ENCODE measurements at regions not wholly inside any gene's neighbourhood (a gene's known extent, or its start where the extent isn't known, plus 50 kb on each side); places are given as distances from the start of the nearest gene placed in this dataset.
"Not testable (repeated sequence)": the region's sequence is repeated elsewhere in the genome, so short reads cannot be mapped to it uniquely, and the experiment has no call there.

DNA sequence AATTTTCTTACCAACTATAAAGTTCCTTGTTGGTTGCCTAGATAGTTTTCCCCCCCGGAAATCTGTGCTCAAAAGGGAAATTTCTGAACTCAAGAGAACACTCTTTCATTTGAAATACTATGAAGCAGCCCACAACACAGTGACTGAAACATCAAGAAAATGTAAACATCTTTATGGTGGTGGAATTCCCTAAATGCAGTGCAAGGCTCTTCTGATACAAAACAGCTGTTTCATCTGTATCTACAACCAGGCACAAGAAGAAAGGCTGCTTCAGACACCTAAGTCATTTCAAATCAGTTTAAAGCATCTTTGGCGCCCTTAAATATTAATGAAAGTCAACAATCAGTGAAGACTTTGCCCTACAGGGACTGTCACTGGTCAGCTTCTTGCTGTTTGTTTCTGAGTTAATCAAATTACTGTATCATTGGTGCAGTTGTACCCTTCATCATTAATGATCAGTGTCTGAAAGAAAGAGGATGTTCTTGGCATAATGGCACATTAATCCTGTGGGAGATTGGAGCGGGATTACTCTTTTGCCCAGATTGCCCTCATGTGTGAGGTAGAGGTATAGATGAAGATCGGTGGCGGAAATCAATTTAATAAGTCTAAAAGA, 947.0 kb downstream of the NR2F1-AS1 start:
- TF ChIP-seq, protein P1, sequence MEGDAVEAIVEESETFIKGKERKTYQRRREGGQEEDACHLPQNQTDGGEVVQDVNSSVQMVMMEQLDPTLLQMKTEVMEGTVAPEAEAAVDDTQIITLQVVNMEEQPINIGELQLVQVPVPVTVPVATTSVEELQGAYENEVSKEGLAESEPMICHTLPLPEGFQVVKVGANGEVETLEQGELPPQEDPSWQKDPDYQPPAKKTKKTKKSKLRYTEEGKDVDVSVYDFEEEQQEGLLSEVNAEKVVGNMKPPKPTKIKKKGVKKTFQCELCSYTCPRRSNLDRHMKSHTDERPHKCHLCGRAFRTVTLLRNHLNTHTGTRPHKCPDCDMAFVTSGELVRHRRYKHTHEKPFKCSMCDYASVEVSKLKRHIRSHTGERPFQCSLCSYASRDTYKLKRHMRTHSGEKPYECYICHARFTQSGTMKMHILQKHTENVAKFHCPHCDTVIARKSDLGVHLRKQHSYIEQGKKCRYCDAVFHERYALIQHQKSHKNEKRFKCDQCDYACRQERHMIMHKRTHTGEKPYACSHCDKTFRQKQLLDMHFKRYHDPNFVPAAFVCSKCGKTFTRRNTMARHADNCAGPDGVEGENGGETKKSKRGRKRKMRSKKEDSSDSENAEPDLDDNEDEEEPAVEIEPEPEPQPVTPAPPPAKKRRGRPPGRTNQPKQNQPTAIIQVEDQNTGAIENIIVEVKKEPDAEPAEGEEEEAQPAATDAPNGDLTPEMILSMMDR (IDR thresholded peaks at IDR 0.05) = no peak
- ATAC-seq (ENCODE audit: low FRiP score) (no peak), DNase-seq (ENCODE audit: low spot score) (no peak)

DNA sequence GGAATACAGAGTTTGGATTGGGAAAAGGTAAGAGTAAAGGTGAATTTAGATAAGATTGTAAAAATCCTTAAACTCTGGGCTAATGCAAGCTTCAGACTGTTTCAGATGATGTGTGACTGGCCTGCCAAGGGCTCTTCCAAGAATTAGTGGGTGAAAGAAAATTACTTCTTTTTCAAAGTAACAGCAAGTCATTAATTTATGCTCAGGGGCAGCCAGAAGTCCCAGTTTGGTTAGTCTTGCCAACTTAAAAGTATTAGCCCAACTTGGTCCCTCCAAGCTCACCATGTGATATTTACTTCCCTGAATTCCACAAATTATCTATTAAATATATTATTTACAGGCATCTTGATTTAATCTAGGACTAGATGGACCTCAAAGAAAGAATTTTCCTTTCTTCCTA, 947.8 kb downstream of the NR2F1-AS1 start:
- ATAC-seq (ENCODE audit: low FRiP score) = no peak

DNA sequence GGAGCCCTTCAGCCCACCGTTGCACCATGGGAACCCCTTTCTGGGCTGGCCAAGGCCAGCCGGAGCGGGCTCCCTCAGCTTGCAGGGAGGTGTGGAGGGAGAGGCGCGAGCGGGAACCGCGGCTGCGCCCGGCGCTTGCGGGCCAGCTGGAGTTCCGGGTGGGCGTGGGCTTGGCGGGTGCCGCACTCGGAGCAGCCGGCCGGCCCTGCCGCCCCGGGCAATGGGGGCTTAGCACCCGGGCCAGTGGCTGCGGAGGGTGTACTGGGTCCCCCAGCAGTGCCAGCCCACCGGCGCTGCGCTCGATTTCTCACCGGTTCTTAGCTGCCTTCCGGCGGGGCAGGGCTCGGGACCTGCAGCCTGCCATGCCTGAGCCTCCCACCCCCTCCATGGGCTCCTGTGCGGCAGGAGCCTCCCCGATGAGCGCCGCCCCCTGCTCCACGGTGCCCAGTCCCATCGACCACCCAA, 949.8 kb downstream of the NR2F1-AS1 start:
- not testable (repeated sequence) for ATAC-seq (ENCODE audit: low FRiP score); DNase-seq (ENCODE audit: low spot score)

More for the DNA sequence above, 947.8 kb downstream of the NR2F1-AS1 start:
- TF ChIP-seq, protein P1 (IDR thresholded peaks at IDR 0.05) = no peak
- no peak for DNase-seq (ENCODE audit: low spot score)

DNA sequence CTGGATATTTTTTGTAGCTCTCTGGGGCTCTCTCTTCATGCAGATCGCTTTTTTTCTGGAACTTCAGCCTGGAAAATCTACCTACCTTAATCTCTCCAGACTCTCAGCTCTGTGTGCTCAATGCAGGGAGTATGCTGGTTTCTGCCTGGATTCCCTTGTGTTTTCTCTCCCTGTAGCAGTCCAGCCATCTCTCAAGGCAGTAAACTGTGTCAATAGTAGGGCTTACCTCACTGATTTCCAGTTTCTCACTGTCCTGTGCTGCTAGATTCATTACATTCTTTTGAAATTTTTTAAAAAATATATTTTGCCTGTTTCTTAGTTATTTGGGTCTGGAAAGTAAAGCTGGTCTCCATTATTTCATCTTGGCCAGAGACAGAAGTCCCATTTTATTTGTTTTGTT, 951.4 kb downstream of the NR2F1-AS1 start:
- TF ChIP-seq, protein P1 (IDR thresholded peaks at IDR 0.05) = no peak
- ATAC-seq (ENCODE audit: low FRiP score) (no peak), DNase-seq (ENCODE audit: low spot score) (no peak)

DNA sequence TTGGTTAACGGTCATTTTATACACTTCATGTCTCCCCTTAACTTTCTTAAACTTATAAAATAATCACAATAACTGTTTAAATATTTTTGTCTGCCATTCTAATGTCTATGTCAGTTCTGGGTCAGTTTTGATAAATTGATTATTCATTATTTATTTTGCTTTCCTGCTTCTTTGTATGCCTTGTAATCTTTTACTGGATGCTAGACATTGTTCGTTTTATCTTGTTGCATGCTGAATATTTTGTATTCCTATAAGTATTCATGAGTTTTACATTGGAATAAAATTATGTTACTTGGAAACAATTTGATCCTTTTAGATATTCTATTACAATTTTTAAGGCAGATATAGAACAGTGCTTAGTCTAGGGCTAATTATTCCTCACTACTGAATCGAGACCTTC, 952.0 kb downstream of the NR2F1-AS1 start:
- TF ChIP-seq, protein P1 (IDR thresholded peaks at IDR 0.05) = no peak
- DNase-seq (ENCODE audit: low spot score) = no peak
- ATAC-seq (ENCODE audit: low FRiP score) = no peak

DNA sequence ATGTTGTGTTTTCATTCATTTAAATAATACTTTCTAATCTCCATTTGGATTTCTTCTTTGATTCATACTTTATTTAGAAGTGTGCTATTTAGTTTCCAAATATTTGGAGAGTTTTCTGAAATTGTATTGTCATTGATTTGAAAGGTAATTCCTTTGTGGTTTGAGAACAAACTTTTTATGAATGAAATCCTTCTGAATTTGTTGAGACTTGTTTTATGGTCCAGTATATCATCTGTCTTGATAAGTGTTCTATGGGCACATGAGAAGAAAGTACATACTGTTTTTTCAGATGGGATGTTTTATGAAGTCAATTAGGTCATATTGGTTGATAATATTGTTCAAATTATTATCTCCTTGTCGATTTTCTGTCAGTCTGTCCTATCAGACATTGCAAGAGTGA, 953.8 kb downstream of the NR2F1-AS1 start:
- no peak for ATAC-seq (ENCODE audit: low FRiP score)
- DNase-seq (ENCODE audit: low spot score) = no peak
- TF ChIP-seq, protein P1 (IDR thresholded peaks at IDR 0.05) = no peak

DNA sequence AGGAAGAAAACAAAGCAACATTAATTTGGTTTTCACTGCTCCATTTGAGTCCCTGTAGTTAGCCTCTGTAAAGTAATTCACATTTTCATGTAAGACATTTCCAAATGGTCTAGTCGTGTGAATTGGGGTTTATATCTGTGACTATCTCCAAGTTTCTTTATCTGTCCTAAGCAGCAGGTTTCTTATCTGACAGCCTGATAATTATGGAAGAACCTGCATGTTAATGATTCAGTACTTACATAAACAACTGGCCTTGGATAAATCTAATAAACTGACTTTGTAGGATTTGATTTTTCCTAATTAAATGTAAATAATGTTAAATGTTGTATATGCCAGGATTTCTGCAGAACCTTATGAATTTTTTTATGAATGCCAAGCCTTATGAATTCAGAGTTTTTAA, 964.9 kb downstream of the NR2F1-AS1 start:
- DNase-seq (ENCODE audit: low spot score) (no peak), ATAC-seq (ENCODE audit: low FRiP score) (no peak)
- TF ChIP-seq, protein P1 (IDR thresholded peaks at IDR 0.05) = no peak
